Mesenchymal stem cell (in vitro differentiated cells and primary cell): ENCODE measurements at regions not wholly inside any gene's neighbourhood (a gene's known extent, or its start where the extent isn't known, plus 50 kb on each side); places are given as distances from the start of the nearest gene placed in this dataset.

ENCODE experiments used
- DNase-seq: peaks from one replicate; pipeline ENCODE4 v3.0.0-alpha.2; 2013
- H2AFZ ChIP-seq: one replicate; pipeline ENCODE4 v1.6.1; 2013; ENCODE audit warnings: low read depth, mild to moderate bottlenecking, control low read depth, inconsistent platforms, low read length, moderate library complexity
- H2AK5ac ChIP-seq: 2 replicates; pipeline ENCODE4 v1.6.1; 2013; ENCODE audit warnings: low read length, moderate library complexity, mild to moderate bottlenecking, inconsistent platforms; ENCODE audit not compliant: severe bottlenecking
- H2BK120ac ChIP-seq: one replicate; pipeline ENCODE4 v1.6.1; 2013; ENCODE audit warnings: low read depth, mild to moderate bottlenecking, inconsistent platforms, low read length, moderate library complexity
- H2BK12ac ChIP-seq, 2 experiments: one replicate each; pipeline ENCODE4 v1.6.1; 2013; ENCODE audit warnings: inconsistent platforms in 2 of 2, low read length in 2 of 2, mild to moderate bottlenecking in 2 of 2, moderate library complexity in 2 of 2, control low read depth in 1 of 2
- H2BK15ac ChIP-seq: one replicate; pipeline ENCODE4 v1.6.1; 2013; ENCODE audit warnings: mild to moderate bottlenecking, low read depth, inconsistent platforms; ENCODE audit not compliant: poor library complexity, severe bottlenecking
- H2BK5ac ChIP-seq: 2 replicates; pipeline ENCODE4 v1.6.1; 2013; ENCODE audit warnings: low read depth, mild to moderate bottlenecking, low read length, control low read depth, inconsistent platforms; ENCODE audit not compliant: poor library complexity, severe bottlenecking
- H3K14ac ChIP-seq, 2 experiments: one replicate each; pipeline ENCODE4 v1.6.1; 2013; ENCODE audit warnings: inconsistent platforms in 2 of 2, low read length in 2 of 2, control low read depth in 1 of 2, mild to moderate bottlenecking in 1 of 2, moderate library complexity in 1 of 2
- H3K18ac ChIP-seq, 2 experiments: one replicate each; pipeline ENCODE4 v1.6.1; 2013; ENCODE audit warnings: inconsistent platforms in 2 of 2, low read length in 2 of 2, control low read depth in 1 of 2, low read depth in 1 of 2, mild to moderate bottlenecking in 1 of 2
- H3K23ac ChIP-seq, 2 experiments: one replicate each; pipeline ENCODE4 v1.6.1; 2013; ENCODE audit warnings: inconsistent platforms in 2 of 2, low read length in 2 of 2, mild to moderate bottlenecking in 2 of 2, moderate library complexity in 2 of 2, control low read depth in 1 of 2
- H3K27ac ChIP-seq: 2 replicates; pipeline ENCODE4 v1.5.1; 2013; ENCODE audit warnings: mild to moderate bottlenecking, moderate library complexity, low read length, control low read depth, inconsistent platforms; ENCODE audit not compliant: poor library complexity, severe bottlenecking
- H3K27me3 ChIP-seq, 2 experiments: 2 replicates each; pipeline versions ENCODE4 v1.6.1 to v1.7.0; 2013; ENCODE audit warnings: low read length in 2 of 2, mild to moderate bottlenecking in 2 of 2, moderate library complexity in 2 of 2, control low read depth in 1 of 2, inconsistent platforms in 1 of 2; ENCODE audit not compliant: control insufficient read depth in 1 of 2, insufficient read depth in 1 of 2
- H3K36me3 ChIP-seq, 2 experiments: 2 replicates each; pipeline versions ENCODE4 v1.6.1 to v1.7.0; 2013; ENCODE audit warnings: low read length in 2 of 2, control low read depth in 1 of 2, inconsistent platforms in 1 of 2, low read depth in 1 of 2, mild to moderate bottlenecking in 1 of 2; ENCODE audit not compliant: insufficient read depth in 2 of 2, control insufficient read depth in 1 of 2
- H3K4ac ChIP-seq, 2 experiments: one replicate each; pipeline ENCODE4 v1.6.1; 2013; ENCODE audit warnings: inconsistent platforms in 2 of 2, low read length in 2 of 2, mild to moderate bottlenecking in 2 of 2, moderate library complexity in 2 of 2, control low read depth in 1 of 2, low read depth in 1 of 2
- H3K4me1 ChIP-seq: 2 replicates; pipeline ENCODE4 v1.6.1; 2013; ENCODE audit warnings: low read depth, low read length, control low read depth; ENCODE audit not compliant: control insufficient read depth, insufficient read depth
- H3K4me2 ChIP-seq: 2 replicates; pipeline ENCODE4 v1.6.1; 2013; ENCODE audit warnings: low read length, mild to moderate bottlenecking, inconsistent platforms; ENCODE audit not compliant: poor library complexity, severe bottlenecking
- H3K4me3 ChIP-seq, 2 experiments: 2 replicates each; pipeline versions ENCODE4 v1.5.1 to v1.7.0; 2013; ENCODE audit warnings: low read length in 2 of 2, mild to moderate bottlenecking in 2 of 2, control low read depth in 1 of 2, low read depth in 1 of 2; ENCODE audit not compliant: insufficient read depth in 1 of 2
- H3K79me1 ChIP-seq: replicated peaks from 2 replicates; pipeline ENCODE4 v1.6.1; 2013; ENCODE audit warnings: mild to moderate bottlenecking, control low read depth, low read length, inconsistent platforms; ENCODE audit not compliant: poor library complexity, severe bottlenecking
- H3K9ac ChIP-seq: 2 replicates; pipeline ENCODE4 v1.7.0; 2013; ENCODE audit warnings: mild to moderate bottlenecking, low read length, moderate library complexity
- H3K9me3 ChIP-seq: 2 replicates; pipeline ENCODE4 v1.7.0; 2013; ENCODE audit warnings: mild to moderate bottlenecking, low read length; ENCODE audit not compliant: control insufficient read depth
- H4K8ac ChIP-seq: one replicate; pipeline ENCODE4 v1.6.1; 2013; ENCODE audit warnings: inconsistent platforms, mild to moderate bottlenecking, low read length, moderate library complexity
- H4K91ac ChIP-seq: one replicate; pipeline ENCODE4 v1.6.1; 2013; ENCODE audit warnings: mild to moderate bottlenecking, low read length, inconsistent platforms
- WGBS: methylation state at CpG from one replicate; pipeline ENCODE4 v1.1.7; 2013; ENCODE audit warnings: mixed read lengths; 5-methylcytosine and 5-hydroxymethylcytosine counted together

- no peak overlapping the region for H3K14ac ChIP-seq
- H3K4me1 ChIP-seq = no peaks in the 10 kb centered on the region
- no peak overlapping the region for H4K8ac ChIP-seq
- H3K36me3 ChIP-seq = no peaks in the 10 kb centered on the region
- H4K91ac ChIP-seq = no peak overlapping the region
- no peak overlapping the region for H3K4me3 ChIP-seq
- no peak overlapping the region for H2BK120ac ChIP-seq
- no peaks in the 10 kb centered on the region for H3K9me3 ChIP-seq
- no peak overlapping the region for H2BK15ac ChIP-seq
- no peaks in the 10 kb centered on the region for H3K79me1 ChIP-seq
- no peak overlapping the region for H3K4me2 ChIP-seq
- H3K27me3 ChIP-seq = no peaks in the 10 kb centered on the region
- no peak overlapping the region for H2BK12ac ChIP-seq
- DNase-seq = no peak
- no peak overlapping the region for H2AK5ac ChIP-seq
- H3K27ac ChIP-seq = no peak overlapping the region
- no peak overlapping the region for H3K23ac ChIP-seq
- H2BK5ac ChIP-seq = no peak overlapping the region
- H3K9ac ChIP-seq = no peak overlapping the region
- no peak overlapping the region for H2AFZ ChIP-seq
- no peak overlapping the region for H3K4ac ChIP-seq
- H3K18ac ChIP-seq = no peak overlapping the region
Observed at GRCh38 chr6:94623586-94623985, 953.7 kb upstream of the MANEA start.

GRCh38 chr6:94622783-94623182, 954.6 kb upstream of the MANEA start:
- no peak overlapping the region for H2BK5ac ChIP-seq
- no peak overlapping the region for H4K91ac ChIP-seq
- H2BK120ac ChIP-seq = no peak overlapping the region
- no peaks in the 10 kb centered on the region for H3K9me3 ChIP-seq
- no peaks in the 10 kb centered on the region for H3K79me1 ChIP-seq
- H3K36me3 ChIP-seq = no peaks in the 10 kb centered on the region
- no peak overlapping the region for H2AFZ ChIP-seq
- no peak overlapping the region for H3K4me3 ChIP-seq
- H3K9ac ChIP-seq = no peak overlapping the region
- H3K27me3 ChIP-seq = no peaks in the 10 kb centered on the region
- no peak overlapping the region for H2BK12ac ChIP-seq
- no peaks in the 10 kb centered on the region for H3K4me1 ChIP-seq
- H2BK15ac ChIP-seq = no peak overlapping the region
- no peak overlapping the region for H4K8ac ChIP-seq
- H3K4ac ChIP-seq = no peak overlapping the region
- no peak overlapping the region for H3K18ac ChIP-seq
- H3K14ac ChIP-seq = no peak overlapping the region
- H3K27ac ChIP-seq = no peak overlapping the region
- H3K4me2 ChIP-seq = no peak overlapping the region
- DNase-seq = no peak
- H3K23ac ChIP-seq = no peak overlapping the region
- no peak overlapping the region for H2AK5ac ChIP-seq

DNA sequence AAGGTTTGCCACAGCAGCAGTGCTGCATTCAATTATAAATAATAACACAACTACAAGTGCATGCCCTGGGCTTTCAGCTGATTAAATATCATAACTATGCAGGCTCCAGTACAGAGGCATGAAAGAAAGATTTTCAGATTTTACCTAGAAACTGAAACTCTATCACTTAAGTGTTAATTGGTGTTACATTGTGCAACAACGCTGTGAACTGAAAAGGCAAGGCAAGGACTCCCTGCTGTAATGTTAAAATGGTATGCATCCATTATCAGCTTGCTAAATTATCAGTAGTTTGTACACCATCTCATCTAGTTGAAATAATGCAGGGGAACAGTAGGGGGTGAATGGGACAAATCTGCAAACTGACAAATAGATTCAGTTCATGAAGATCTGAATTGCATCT, 976.7 kb upstream of the MANEA start:
- Histone ChIP-seq H2BK120ac (no peak overlapping the region), H3K4me1 (no peaks in the 10 kb centered on the region), H3K9me3 (no peaks in the 10 kb centered on the region), H2BK12ac (no peak overlapping the region), H3K27ac (no peak overlapping the region), H4K8ac (no peak overlapping the region), H3K18ac (no peak overlapping the region), H3K23ac (no peak overlapping the region), H2AFZ (no peak overlapping the region), H3K36me3 (no peaks in the 10 kb centered on the region), H3K79me1 (no peaks in the 10 kb centered on the region), H3K4ac (no peak overlapping the region), H3K14ac (no peak overlapping the region), H3K27me3 (no peaks in the 10 kb centered on the region), H3K9ac (no peak overlapping the region), H2BK5ac (no peak overlapping the region), H4K91ac (no peak overlapping the region), H2BK15ac (no peak overlapping the region), H3K4me2 (no peak overlapping the region), H2AK5ac (no peak overlapping the region), H3K4me3 (no peak overlapping the region)
- WGBS = 60% methylated on average over 1 of the region's 1 CpG
- DNase-seq = no peak

- no peak overlapping the region for H3K14ac ChIP-seq
- 88% methylated on average over 1 of the region's 2 CpGs for WGBS
- H3K18ac ChIP-seq = no peak overlapping the region
- H3K23ac ChIP-seq = no peak overlapping the region
- H3K9ac ChIP-seq = no peak overlapping the region
- H2BK120ac ChIP-seq = no peak overlapping the region
- no peak overlapping the region for H2AK5ac ChIP-seq
- H3K4me2 ChIP-seq = no peak overlapping the region
- H4K8ac ChIP-seq = no peak overlapping the region
- H3K36me3 ChIP-seq = no peaks in the 10 kb centered on the region
- no peaks in the 10 kb centered on the region for H3K27me3 ChIP-seq
- H3K9me3 ChIP-seq = no peaks in the 10 kb centered on the region
- no peaks in the 10 kb centered on the region for H3K79me1 ChIP-seq
- DNase-seq = no peak
- no peak overlapping the region for H2BK5ac ChIP-seq
- no peak overlapping the region for H2BK15ac ChIP-seq
- no peaks in the 10 kb centered on the region for H3K4me1 ChIP-seq
- no peak overlapping the region for H2AFZ ChIP-seq
- no peak overlapping the region for H3K4ac ChIP-seq
- H4K91ac ChIP-seq = no peak overlapping the region
- H3K4me3 ChIP-seq = no peak overlapping the region
- H3K27ac ChIP-seq = no peak overlapping the region
- no peak overlapping the region for H2BK12ac ChIP-seq
Observed at GRCh38 chr6:94597487-94597886, 979.8 kb upstream of the MANEA start.
